HepG2 (cell line): ENCODE measurements at regions not wholly inside any gene's neighbourhood (a gene's known extent, or its start where the extent isn't known, plus 50 kb on each side); places are given as distances from the start of the nearest gene placed in this dataset.

ENCODE experiments used
- ATAC-seq: fragments of 200-7000 bp; cut with Tn5 transposase; 3 replicates; pipeline ENCODE4 v1.9.1; 2020; ENCODE audit warnings: mild to moderate bottlenecking, moderate library complexity
- BruUV-seq: library from RNA; stranded (reverse); fragments of 400-500 nt; replicated peaks from 2 replicates; lab custom pipeline; 2021; lab: Mats Ljungman, UMichigan
- CTCF ChIA-PET: fragments of 300-600 bp; formaldehyde crosslinking; extraction: SDS; loops from one replicate; lab custom pipeline; 2021; ENCODE audit warnings: low total read pairs, inconsistent platforms, low intra/inter-chr PET ratio; lab: Yijun Ruan, JAX
- POLR2A ChIA-PET: fragments of 350-600 bp; sonication (Branson Sonifier 250); formaldehyde crosslinking; loops from one replicate; lab custom pipeline; 2020; ENCODE audit warnings: antibody characterized with exemption, inconsistent platforms; lab: Yijun Ruan, JAX
- DNase-seq: peaks from one replicate; pipeline ENCODE4 v3.0.0-alpha.2; 2015; ENCODE audit warnings: low spot score
- FAIRE-seq: peaks from 3 replicates; lab custom pipeline; 2011; peaks lifted over from hg19 to GRCh38; lab: Jason Lieb, UNC
- H2AFZ ChIP-seq: one replicate; pipeline ENCODE4 v1.6.1; 2011; ENCODE audit warnings: low read length, inconsistent platforms
- H3K27ac ChIP-seq: fragments of 300-600 bp; 3 replicates; pipeline ENCODE4 v1.8.0; 2011; ENCODE audit warnings: mixed run types, mild to moderate bottlenecking, mixed read lengths, low read length, inconsistent platforms; ENCODE audit not compliant: insufficient read depth; ENCODE audit errors: extremely low read length
- H3K27me3 ChIP-seq, 2 experiments: fragments of 200-600 bp in 1 of 2; 2 replicates in 1 of 2; 3 replicates in 1 of 2; pipeline versions ENCODE4 v1.6.0 to v1.8.0; 2011; ENCODE audit warnings: low read length in 2 of 2, mild to moderate bottlenecking in 2 of 2, moderate library complexity in 2 of 2, inconsistent platforms in 1 of 2; ENCODE audit not compliant: insufficient read depth in 2 of 2, control insufficient read depth in 1 of 2
- H3K36me3 ChIP-seq, 2 experiments: fragments of 200-600 bp in 1 of 2; replicated peaks in 1 of 2; 2 replicates in 1 of 2; 3 replicates in 1 of 2; pipeline versions ENCODE4 v1.5.1 to v1.8.0; 2011; ENCODE audit warnings: low read length in 2 of 2, inconsistent platforms in 1 of 2; ENCODE audit not compliant: insufficient read depth in 2 of 2, control insufficient read depth in 1 of 2
- H3K4me1 ChIP-seq: 2 replicates; pipeline ENCODE4 v1.5.1; 2012; ENCODE audit warnings: low read length, inconsistent platforms; ENCODE audit not compliant: insufficient read depth
- H3K4me2 ChIP-seq: 2 replicates; pipeline ENCODE4 v1.6.0; 2011; ENCODE audit warnings: low read depth, low read length, inconsistent platforms
- H3K4me3 ChIP-seq, 3 experiments: fragments of 200-600 bp in 1 of 3; sonication (generic), shearing (Covaris generic) in 1 of 3; replicated peaks in 1 of 3; 2 replicates each; pipeline ENCODE4 v1.5.1; 2011 to 2016; ENCODE audit warnings: low read length in 3 of 3, inconsistent platforms in 2 of 3, low read depth in 2 of 3, mild to moderate bottlenecking in 2 of 3, control low read depth in 1 of 3, mixed read lengths in 1 of 3; ENCODE audit not compliant: insufficient read depth in 1 of 3
- H3K79me2 ChIP-seq: one replicate; pipeline ENCODE4 v1.6.1; 2011; ENCODE audit warnings: low read length, inconsistent platforms; ENCODE audit not compliant: insufficient read depth
- H3K9ac ChIP-seq: 2 replicates; pipeline ENCODE4 v1.6.0; 2011; ENCODE audit warnings: mild to moderate bottlenecking, low read depth, low read length, inconsistent platforms; ENCODE audit not compliant: insufficient read depth
- H3K9me3 ChIP-seq: 2 replicates; pipeline ENCODE4 v1.5.1; 2012; ENCODE audit warnings: mild to moderate bottlenecking, low read length
- H4K20me1 ChIP-seq: 2 replicates; pipeline ENCODE4 v1.6.0; 2011; ENCODE audit warnings: inconsistent platforms, mild to moderate bottlenecking, low read length, moderate library complexity; ENCODE audit not compliant: insufficient read depth
- ATF7-NPFF ChIP-seq: sonication (generic); formaldehyde crosslinking; IDR thresholded peaks from 2 replicates; pipeline ENCODE4 v1.8.1; 2023; ENCODE audit warnings: mild to moderate bottlenecking, low read depth, missing genetic modification reagents, moderate library complexity
- CCDC6 ChIP-seq: sonication (generic); formaldehyde crosslinking; IDR thresholded peaks from 2 replicates; pipeline ENCODE4 v1.8.1; 2022; ENCODE audit warnings: mild to moderate bottlenecking, missing genetic modification reagents, moderate library complexity
- CHD4 ChIP-seq: fragments of 200-600 bp; sonication (generic); IDR thresholded peaks from 2 replicates; pipeline ENCODE4 v1.7.0; 2017; ENCODE audit warnings: mild to moderate bottlenecking, low read length, borderline replicate concordance
- CREB1 ChIP-seq, 2 experiments: fragments of 450-650 bp in 1 of 2; IDR thresholded peaks; 2 replicates each; pipeline ENCODE4 v1.6.1; 2016 to 2017; ENCODE audit warnings: control low read depth in 1 of 2, mild to moderate bottlenecking in 1 of 2, missing compliant biosample characterization in 1 of 2, missing genetic modification characterization in 1 of 2
- DMAP1 ChIP-seq: IDR thresholded peaks from 2 replicates; pipeline ENCODE4 v1.6.1; 2016
- GLI4 ChIP-seq: sonication (generic); formaldehyde crosslinking; IDR thresholded peaks from 2 replicates; pipeline ENCODE4 v1.5.1; 2020; ENCODE audit warnings: missing genetic modification reagents, mild to moderate bottlenecking, moderate library complexity, borderline replicate concordance
- HES4 ChIP-seq: sonication (generic); formaldehyde crosslinking; IDR thresholded peaks from 2 replicates; pipeline ENCODE4 v1.9.0; 2021; ENCODE audit warnings: mild to moderate bottlenecking, missing genetic modification reagents, borderline replicate concordance
- JDP2 ChIP-seq: sonication (generic); formaldehyde crosslinking; IDR thresholded peaks from 2 replicates; pipeline ENCODE4 v1.8.1; 2022; ENCODE audit warnings: missing genetic modification reagents, borderline replicate concordance
- KAT8 ChIP-seq: IDR thresholded peaks from 2 replicates; pipeline ENCODE4 v1.6.1; 2016; ENCODE audit warnings: missing genetic modification reagents, missing compliant biosample characterization
- KDM3A ChIP-seq: IDR thresholded peaks from 2 replicates; pipeline ENCODE4 v1.6.1; 2018; ENCODE audit warnings: low read depth, missing compliant biosample characterization
- RAD21 ChIP-seq: fragments of 450-650 bp; formaldehyde crosslinking; IDR thresholded peaks from 2 replicates; pipeline ENCODE4 v1.5.0; 2020; ENCODE audit warnings: mild to moderate bottlenecking
- STAG1 ChIP-seq: sonication (generic); formaldehyde crosslinking; IDR thresholded peaks from 2 replicates; pipeline ENCODE4 v1.4.0; 2020; ENCODE audit warnings: missing genetic modification reagents
- YY1 ChIP-seq: IDR thresholded peaks from 2 replicates; pipeline ENCODE4 v1.6.1; 2011; ENCODE audit warnings: low read length, low read depth, moderate library complexity, mild to moderate bottlenecking; ENCODE audit not compliant: insufficient read depth, insufficient replicate concordance
- WGBS: methylation state at CpG from one replicate; pipeline ENCODE4 v1.1.6; 2017; ENCODE audit warnings: low lambda C conversion rate; 5-methylcytosine and 5-hydroxymethylcytosine counted together
- in situ Hi-C: cut with HindIII; loops from 2 replicates; pipeline ENCODE4 v1.10.0; 2017; ENCODE audit warnings: low pct_unique_long_range_greater_than_20kb; ENCODE audit not compliant: extremely low pct_ligation_motif_present
- intact Hi-C: fragments of 100-400 bp; cut with micrococcal nuclease; formaldehyde crosslinking; loops from one replicate; pipeline ENCODE4 v1.10.0; 2022; ENCODE audit not compliant: unreplicated experiment
- TF ChIP-seq, protein P1 (sequence below): sonication (generic); formaldehyde crosslinking; IDR thresholded peaks from 2 replicates; pipeline ENCODE4 v1.5.0; 2020; ENCODE audit warnings: mild to moderate bottlenecking, missing genetic modification reagents, moderate library complexity
- TF ChIP-seq, protein P2 (sequence below): sonication (generic); formaldehyde crosslinking; IDR thresholded peaks from 2 replicates; pipeline ENCODE4 v1.4.0; 2020; ENCODE audit warnings: missing genetic modification reagents

DNA sequence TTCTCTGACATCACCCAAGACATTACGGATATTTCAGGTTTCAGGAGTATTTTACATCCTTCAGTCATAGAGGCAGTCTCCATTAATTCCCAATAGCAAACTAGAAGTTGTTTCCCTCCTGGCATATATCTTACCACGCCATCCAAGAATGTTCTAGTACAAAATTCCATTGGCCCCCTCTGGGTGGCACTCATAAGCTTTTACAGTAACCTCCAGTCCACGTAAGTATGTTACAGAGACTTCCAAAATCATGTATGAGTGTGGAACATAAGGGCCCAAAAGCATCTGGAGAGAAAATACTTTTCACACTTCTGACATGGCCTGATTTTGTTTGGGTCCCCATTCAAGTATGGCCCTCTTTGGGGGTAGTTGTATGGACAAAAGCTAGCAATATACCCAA, 58.1 kb upstream of the DHRS4 start:
- Histone ChIP-seq H2AFZ (no peak overlapping the region), H3K4me1 (peaks cover 11% of the 10 kb centered on the region), H3K9me3 (no peaks in the 10 kb centered on the region), H3K79me2 (no peaks in the 10 kb centered on the region), H3K27ac (no peak overlapping the region), H4K20me1 (no peaks in the 10 kb centered on the region), H3K4me2 (no peak overlapping the region), H3K9ac (no peak overlapping the region), H3K4me3 (no peak overlapping the region), H3K36me3 (no peaks in the 10 kb centered on the region), H3K27me3 (0 out of 5 replicates have a peak, but pooled peaks cover 0 to 3% of the 10 kb centered on the region in 2 experiments)
- intact Hi-C loops: loop anchor here (1.0 kb wide), 1 partner anchor 58 kb away; the partner anchor contains the start of gene DHRS4
- no peak for FAIRE-seq
- peak; percentile 72 for ATAC-seq
- TF ChIP-seq HES4 (no peak), JDP2 (CRISPR knock-in tag) (no peak), CREB1 (IDR thresholded peaks at IDR 0.05) (peak; percentile 21; the same call in 1 of the 2 replicates), CREB1 (CRISPR knock-in tag; IDR thresholded peaks at IDR 0.05) (no peak), KDM3A (CRISPR knock-in tag) (no peak), RAD21 (0 out of 2 replicates have a peak, but pooled peaks have one; percentile 32), CCDC6 (CRISPR knock-in tag) (no peak), YY1 (no peak), ATF7-NPFF (CRISPR knock-in tag) (no peak), CHD4 (no peak), STAG1 (CRISPR knock-in tag) (peak; percentile 50), DMAP1 (CRISPR knock-in tag) (no peak), KAT8 (no peak), GLI4 (CRISPR knock-in tag) (0 out of 2 replicates have a peak, but pooled peaks have one; percentile 36)
- TF ChIP-seq, protein P1, sequence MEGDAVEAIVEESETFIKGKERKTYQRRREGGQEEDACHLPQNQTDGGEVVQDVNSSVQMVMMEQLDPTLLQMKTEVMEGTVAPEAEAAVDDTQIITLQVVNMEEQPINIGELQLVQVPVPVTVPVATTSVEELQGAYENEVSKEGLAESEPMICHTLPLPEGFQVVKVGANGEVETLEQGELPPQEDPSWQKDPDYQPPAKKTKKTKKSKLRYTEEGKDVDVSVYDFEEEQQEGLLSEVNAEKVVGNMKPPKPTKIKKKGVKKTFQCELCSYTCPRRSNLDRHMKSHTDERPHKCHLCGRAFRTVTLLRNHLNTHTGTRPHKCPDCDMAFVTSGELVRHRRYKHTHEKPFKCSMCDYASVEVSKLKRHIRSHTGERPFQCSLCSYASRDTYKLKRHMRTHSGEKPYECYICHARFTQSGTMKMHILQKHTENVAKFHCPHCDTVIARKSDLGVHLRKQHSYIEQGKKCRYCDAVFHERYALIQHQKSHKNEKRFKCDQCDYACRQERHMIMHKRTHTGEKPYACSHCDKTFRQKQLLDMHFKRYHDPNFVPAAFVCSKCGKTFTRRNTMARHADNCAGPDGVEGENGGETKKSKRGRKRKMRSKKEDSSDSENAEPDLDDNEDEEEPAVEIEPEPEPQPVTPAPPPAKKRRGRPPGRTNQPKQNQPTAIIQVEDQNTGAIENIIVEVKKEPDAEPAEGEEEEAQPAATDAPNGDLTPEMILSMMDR (CRISPR knock-in tag): peak; percentile 56
- TF ChIP-seq, protein P2, sequence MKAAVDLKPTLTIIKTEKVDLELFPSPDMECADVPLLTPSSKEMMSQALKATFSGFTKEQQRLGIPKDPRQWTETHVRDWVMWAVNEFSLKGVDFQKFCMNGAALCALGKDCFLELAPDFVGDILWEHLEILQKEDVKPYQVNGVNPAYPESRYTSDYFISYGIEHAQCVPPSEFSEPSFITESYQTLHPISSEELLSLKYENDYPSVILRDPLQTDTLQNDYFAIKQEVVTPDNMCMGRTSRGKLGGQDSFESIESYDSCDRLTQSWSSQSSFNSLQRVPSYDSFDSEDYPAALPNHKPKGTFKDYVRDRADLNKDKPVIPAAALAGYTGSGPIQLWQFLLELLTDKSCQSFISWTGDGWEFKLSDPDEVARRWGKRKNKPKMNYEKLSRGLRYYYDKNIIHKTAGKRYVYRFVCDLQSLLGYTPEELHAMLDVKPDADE (CRISPR knock-in tag): no peak
- ChIA-PET CTCF (no interaction called here), POLR2A (no interaction called here)
- peak; percentile 42 for DNase-seq
- 38% methylated on average over 3 of the region's 3 CpGs for WGBS
- in situ Hi-C loops: no loop called here
- no TSS peak for BruUV-seq
